Thyroid gland (tissue), 4 donors: ENCODE measurements at regions not wholly inside any gene's neighbourhood (a gene's known extent, or its start where the extent isn't known, plus 50 kb on each side); places are given as distances from the start of the nearest gene placed in this dataset.
"Not testable (repeated sequence)": the region's sequence is repeated elsewhere in the genome, so short reads cannot be mapped to it uniquely, and the experiment has no call there.

Experiments
- DNase-seq, 2 donors: peaks; one replicate each; pipeline ENCODE4 v3.0.0-alpha.2; 2019
- H3K27ac ChIP-seq, 3 donors: fragments of 200-600 bp; sonication (generic); 1 replicate in 2 of 3; 2 replicates in 1 of 3; pipeline ENCODE4 v1.5.1; 2016 to 2019; ENCODE audit warnings: mild to moderate bottlenecking in 1 of 3, moderate library complexity in 1 of 3
- H3K27me3 ChIP-seq: fragments of 200-600 bp; sonication (generic); one replicate; pipeline ENCODE4 v1.5.1; 2019
- H3K36me3 ChIP-seq, 2 donors: fragments of 200-600 bp; sonication (generic); one replicate each; pipeline ENCODE4 v1.5.1; 2016 to 2019
- H3K4me1 ChIP-seq, 2 donors: fragments of 200-600 bp; sonication (generic); one replicate each; pipeline ENCODE4 v1.5.1; 2017 to 2019
- H3K4me3 ChIP-seq, 3 donors: fragments of 200-600 bp; sonication (generic); replicated peaks in 1 of 3; 1 replicate in 2 of 3; 2 replicates in 1 of 3; pipeline ENCODE4 v1.5.1; 2016; ENCODE audit warnings: mild to moderate bottlenecking in 1 of 3
- H3K9me3 ChIP-seq: fragments of 200-600 bp; sonication (generic); one replicate; pipeline ENCODE4 v1.5.1; 2017
- POLR2A ChIP-seq, 2 donors: fragments of 450-650 bp; IDR thresholded peaks; one replicate each; pipeline ENCODE4 v1.6.1; 2017; ENCODE audit warnings: antibody characterized with exemption in 2 of 2, mild to moderate bottlenecking in 2 of 2, moderate library complexity in 1 of 2
- WGBS, 2 donors: methylation state at CpG; one replicate each; pipeline ENCODE4 v1.1.5; 2017; 5-methylcytosine and 5-hydroxymethylcytosine counted together
- intact Hi-C: fragments of 100-400 bp; cut with DNase I; formaldehyde crosslinking; loops from one replicate; pipeline ENCODE4 v1.15.1; 2023
- TF ChIP-seq, protein P1 (sequence below), 6 experiments: fragments of 200-600 bp in 3 of 6; fragments of 450-650 bp in 3 of 6; sonication (generic) in 3 of 6; IDR thresholded peaks; one replicate each; pipeline ENCODE4 v1.5.1; 2016 to 2019; ENCODE audit warnings: antibody characterized with exemption in 6 of 6, mild to moderate bottlenecking in 2 of 6, inconsistent platforms in 1 of 6, moderate library complexity in 1 of 6

DNA sequence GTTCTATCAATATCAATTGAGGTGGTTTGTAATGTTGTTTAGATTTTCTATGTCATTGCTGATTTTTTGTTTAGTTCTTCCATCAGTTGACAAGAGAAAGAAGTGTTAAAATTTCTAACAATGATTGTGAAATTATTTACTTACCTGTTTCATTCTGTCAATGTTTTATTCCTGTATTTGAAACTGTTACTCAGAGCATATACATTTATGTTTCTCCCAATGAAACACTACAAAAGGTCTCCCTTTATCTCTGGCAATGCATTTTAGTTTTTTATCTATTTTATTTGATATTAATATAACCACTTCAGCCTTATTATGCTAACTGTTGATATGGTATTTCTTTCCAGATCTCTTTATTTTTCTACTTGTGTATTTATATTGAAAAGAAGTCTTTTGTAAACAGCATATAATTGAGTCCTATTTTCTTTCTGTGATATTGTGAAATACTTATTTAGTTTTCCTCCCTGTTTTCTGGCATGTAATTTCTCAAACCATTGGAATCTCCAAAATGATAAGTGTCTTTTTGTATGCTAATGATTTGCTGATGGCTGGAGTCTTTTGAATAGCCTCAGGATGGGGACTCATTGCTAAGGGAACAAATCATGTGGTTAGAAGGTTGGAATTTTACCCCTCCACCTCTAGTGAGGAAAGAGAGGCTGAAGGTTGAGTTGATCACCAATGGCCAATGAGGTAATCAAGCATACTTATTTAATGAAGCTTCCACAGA lies 122.0 kb downstream of the ADSS2 start:
- H3K4me3 ChIP-seq, result no peak overlapping the region
- intact Hi-C loops, result no loop called here
- TF ChIP-seq, protein P1, sequence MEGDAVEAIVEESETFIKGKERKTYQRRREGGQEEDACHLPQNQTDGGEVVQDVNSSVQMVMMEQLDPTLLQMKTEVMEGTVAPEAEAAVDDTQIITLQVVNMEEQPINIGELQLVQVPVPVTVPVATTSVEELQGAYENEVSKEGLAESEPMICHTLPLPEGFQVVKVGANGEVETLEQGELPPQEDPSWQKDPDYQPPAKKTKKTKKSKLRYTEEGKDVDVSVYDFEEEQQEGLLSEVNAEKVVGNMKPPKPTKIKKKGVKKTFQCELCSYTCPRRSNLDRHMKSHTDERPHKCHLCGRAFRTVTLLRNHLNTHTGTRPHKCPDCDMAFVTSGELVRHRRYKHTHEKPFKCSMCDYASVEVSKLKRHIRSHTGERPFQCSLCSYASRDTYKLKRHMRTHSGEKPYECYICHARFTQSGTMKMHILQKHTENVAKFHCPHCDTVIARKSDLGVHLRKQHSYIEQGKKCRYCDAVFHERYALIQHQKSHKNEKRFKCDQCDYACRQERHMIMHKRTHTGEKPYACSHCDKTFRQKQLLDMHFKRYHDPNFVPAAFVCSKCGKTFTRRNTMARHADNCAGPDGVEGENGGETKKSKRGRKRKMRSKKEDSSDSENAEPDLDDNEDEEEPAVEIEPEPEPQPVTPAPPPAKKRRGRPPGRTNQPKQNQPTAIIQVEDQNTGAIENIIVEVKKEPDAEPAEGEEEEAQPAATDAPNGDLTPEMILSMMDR (IDR thresholded peaks at IDR 0.05), result no peak
- no peak for TF ChIP-seq POLR2A (IDR thresholded peaks at IDR 0.05)
- DNase-seq, result no peak
- H3K27ac ChIP-seq, result no peak overlapping the region
- no peaks in the 10 kb centered on the region for H3K4me1 ChIP-seq
- no peaks in the 10 kb centered on the region for H3K9me3 ChIP-seq
- H3K27me3 ChIP-seq, result no peaks in the 10 kb centered on the region
- no peaks in the 10 kb centered on the region for H3K36me3 ChIP-seq

GRCh38 chr1:244330318-244330625 lies 121.4 kb downstream of the ADSS2 start:
- 88 to 91% methylated on average over 2 of the region's 2 CpGs for WGBS, 2 donors
- Histone ChIP-seq H3K9me3 (no peaks in the 10 kb centered on the region), H3K4me3 (no peak overlapping the region), H3K27me3 (no peaks in the 10 kb centered on the region), H3K27ac (no peak overlapping the region), H3K36me3 (no peaks in the 10 kb centered on the region), H3K4me1 (no peaks in the 10 kb centered on the region)
- TF ChIP-seq POLR2A (IDR thresholded peaks at IDR 0.05), result no peak
- TF ChIP-seq, protein P1 (IDR thresholded peaks at IDR 0.05), result no peak
- no peak for DNase-seq
- intact Hi-C loops, result no loop called here

- H3K9me3 ChIP-seq, H3K4me3 ChIP-seq, H3K27me3 ChIP-seq, H3K36me3 ChIP-seq, DNase-seq, intact Hi-C loops, H3K4me1 ChIP-seq, H3K27ac ChIP-seq: not testable (repeated sequence)
- 85 to 88% methylated on average over 2 of the region's 2 CpGs for WGBS, 2 donors
Observed at GRCh38 chr1:244332761-244333160, 118.9 kb downstream of the ADSS2 start.

DNA sequence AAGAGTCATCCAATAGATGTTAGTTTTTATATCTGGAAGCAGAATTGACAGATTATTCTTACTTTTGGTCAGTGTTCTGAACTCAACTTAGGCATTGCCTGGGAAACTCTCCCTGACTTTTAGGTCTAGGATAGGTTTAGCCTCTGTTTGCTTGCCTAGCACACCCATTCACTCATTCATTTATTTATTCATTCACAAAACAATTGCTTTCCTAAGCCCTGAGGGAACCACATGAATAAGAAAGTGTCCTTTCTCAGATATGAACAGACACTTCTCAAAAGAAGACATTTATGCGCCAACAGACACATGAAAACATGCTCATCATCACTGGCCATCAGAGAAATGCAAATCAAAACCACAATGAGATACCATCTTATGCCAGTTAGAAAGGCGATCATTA lies 117.4 kb downstream of the ADSS2 start:
- H3K36me3 ChIP-seq, H3K27ac ChIP-seq, H3K4me3 ChIP-seq, DNase-seq, H3K27me3 ChIP-seq, H3K9me3 ChIP-seq, intact Hi-C loops, H3K4me1 ChIP-seq: not testable (repeated sequence)
- 92 to 94% methylated on average over 2 of the region's 2 CpGs for WGBS, 2 donors

- H3K9me3 ChIP-seq, DNase-seq, H3K36me3 ChIP-seq, intact Hi-C loops, H3K4me1 ChIP-seq, H3K4me3 ChIP-seq, H3K27ac ChIP-seq, H3K27me3 ChIP-seq: not testable (repeated sequence)
- 98% methylated on average over 4 of the region's 4 CpGs for WGBS, 2 donors
Observed at GRCh38 chr1:244334842-244335241, 116.9 kb downstream of the ADSS2 start.

GRCh38 chr1:244335456-244335855 lies 116.3 kb downstream of the ADSS2 start:
- no peak for TF ChIP-seq POLR2A (IDR thresholded peaks at IDR 0.05)
- TF ChIP-seq, protein P1 (IDR thresholded peaks at IDR 0.05), result no peak
- 86 to 88% methylated on average over 7 of the region's 7 CpGs for WGBS, 2 donors
- intact Hi-C loops, result no loop called here

More at GRCh38 chr1:244335456-244335855, 116.3 kb downstream of the ADSS2 start:
- Histone ChIP-seq H3K9me3 (no peaks in the 10 kb centered on the region), H3K36me3 (no peaks in the 10 kb centered on the region), H3K4me1 (no peaks in the 10 kb centered on the region), H3K27ac (no peak overlapping the region), H3K4me3 (no peak overlapping the region), H3K27me3 (no peaks in the 10 kb centered on the region)
- no peak for DNase-seq
